DND-41 (cell line): ENCODE measurements at regions not wholly inside any gene's neighbourhood (a gene's known extent, or its start where the extent isn't known, plus 50 kb on each side); places are given as distances from the start of the nearest gene placed in this dataset.

Experiments
- EZH2 ChIP-seq: IDR thresholded peaks from 3 replicates; pipeline ENCODE4 v1.6.1; 2012; ENCODE audit warnings: borderline replicate concordance, low read depth, mild to moderate bottlenecking, moderate library complexity, low read length, inconsistent platforms; ENCODE audit not compliant: severe bottlenecking
- TF ChIP-seq, protein P1 (sequence below): IDR thresholded peaks from 2 replicates; pipeline ENCODE4 v1.5.1; 2012; ENCODE audit warnings: borderline replicate concordance, low read length, moderate library complexity, mild to moderate bottlenecking; ENCODE audit not compliant: poor library complexity, severe bottlenecking; ENCODE audit errors: extremely low read depth

DNA sequence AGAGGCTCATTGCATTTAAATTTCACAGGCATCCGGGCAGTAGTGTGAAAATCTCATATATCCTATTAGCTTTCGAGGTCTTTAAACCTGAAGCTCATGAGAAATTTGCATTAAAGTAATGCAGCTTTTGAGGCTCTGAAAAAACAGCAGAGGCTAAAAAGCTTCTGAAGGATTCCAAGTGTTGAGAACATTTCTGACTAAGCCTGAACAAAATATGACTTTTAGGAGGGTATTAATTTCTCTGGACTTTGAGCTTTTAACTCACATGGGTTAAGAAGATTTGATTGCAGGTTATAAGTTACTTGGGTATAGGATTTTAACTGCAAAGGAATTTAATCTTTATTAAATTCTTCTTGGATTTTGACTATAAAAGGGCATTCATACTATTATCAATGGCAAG is 743.9 kb downstream of the TLE1 start:
- TF ChIP-seq, protein P1, sequence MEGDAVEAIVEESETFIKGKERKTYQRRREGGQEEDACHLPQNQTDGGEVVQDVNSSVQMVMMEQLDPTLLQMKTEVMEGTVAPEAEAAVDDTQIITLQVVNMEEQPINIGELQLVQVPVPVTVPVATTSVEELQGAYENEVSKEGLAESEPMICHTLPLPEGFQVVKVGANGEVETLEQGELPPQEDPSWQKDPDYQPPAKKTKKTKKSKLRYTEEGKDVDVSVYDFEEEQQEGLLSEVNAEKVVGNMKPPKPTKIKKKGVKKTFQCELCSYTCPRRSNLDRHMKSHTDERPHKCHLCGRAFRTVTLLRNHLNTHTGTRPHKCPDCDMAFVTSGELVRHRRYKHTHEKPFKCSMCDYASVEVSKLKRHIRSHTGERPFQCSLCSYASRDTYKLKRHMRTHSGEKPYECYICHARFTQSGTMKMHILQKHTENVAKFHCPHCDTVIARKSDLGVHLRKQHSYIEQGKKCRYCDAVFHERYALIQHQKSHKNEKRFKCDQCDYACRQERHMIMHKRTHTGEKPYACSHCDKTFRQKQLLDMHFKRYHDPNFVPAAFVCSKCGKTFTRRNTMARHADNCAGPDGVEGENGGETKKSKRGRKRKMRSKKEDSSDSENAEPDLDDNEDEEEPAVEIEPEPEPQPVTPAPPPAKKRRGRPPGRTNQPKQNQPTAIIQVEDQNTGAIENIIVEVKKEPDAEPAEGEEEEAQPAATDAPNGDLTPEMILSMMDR, result no peak
- TF ChIP-seq EZH2, result no peak
